ENCODE measurements at regions not wholly inside any gene's neighbourhood (a gene's known extent, or its start where the extent isn't known, plus 50 kb on each side); places are given as distances from the start of the nearest gene placed in this dataset.

GRCh38 chr17:71638668-71639067, 482.2 kb upstream of the SOX9 start:
- TF ChIP-seq CTCF (optimal IDR thresholded peaks at IDR 0.05 in 1 of 3, IDR thresholded peaks at IDR 0.05 in 1 of 3, conservative IDR thresholded peaks at IDR 0.05 in 1 of 3; ENCODE audit: extremely low read depth in 1 of 3, insufficient read depth in 2 of 3, low read length in 3 of 3) (no peak), EZH2 (IDR thresholded peaks at IDR 0.05; ENCODE audit: low read length) (no peak)

Measured in keratinocyte (primary cell).